Breast epithelium (tissue), 4 donors: ENCODE measurements at regions not wholly inside any gene's neighbourhood (a gene's known extent, or its start where the extent isn't known, plus 50 kb on each side); places are given as distances from the start of the nearest gene placed in this dataset.
"Not testable (repeated sequence)": the region's sequence is repeated elsewhere in the genome, so short reads cannot be mapped to it uniquely, and the experiment has no call there.

Experiments used
- DNase-seq, 2 donors: peaks; one replicate each; pipeline ENCODE4 v3.0.0-alpha.2; 2019; ENCODE audit warnings: low spot score in 2 of 2
- H3K27ac ChIP-seq, 2 donors: fragments of 200-600 bp; sonication (generic) in 1 of 2; one replicate each; pipeline ENCODE4 v1.5.1; 2016 to 2019; ENCODE audit warnings: mild to moderate bottlenecking in 1 of 2
- H3K27me3 ChIP-seq, 2 donors: fragments of 200-600 bp; sonication (generic) in 1 of 2; one replicate each; pipeline versions ENCODE4 v1.5.1 to v1.6.0; 2017 to 2019; ENCODE audit warnings: control low read depth in 1 of 2, mild to moderate bottlenecking in 1 of 2
- H3K36me3 ChIP-seq: fragments of 200-600 bp; one replicate; pipeline ENCODE4 v1.5.1; 2019
- H3K4me1 ChIP-seq, 2 donors: fragments of 200-600 bp; sonication (generic); one replicate each; pipeline ENCODE4 v1.5.1; 2016 to 2019; ENCODE audit warnings: control low read depth in 1 of 2
- H3K4me3 ChIP-seq, 3 donors: fragments of 200-600 bp; sonication (generic); 1 replicate in 2 of 3; 2 replicates in 1 of 3; pipeline ENCODE4 v1.5.1; 2016 to 2019; ENCODE audit warnings: mild to moderate bottlenecking in 3 of 3, moderate library complexity in 2 of 3
- H3K9me3 ChIP-seq, 2 donors: fragments of 200-600 bp; sonication (generic) in 1 of 2; one replicate each; pipeline ENCODE4 v1.5.1; 2016 to 2019; ENCODE audit warnings: control low read depth in 1 of 2
- CTCF ChIP-seq, 3 donors: fragments of 450-650 bp; IDR thresholded peaks; one replicate each; pipeline ENCODE4 v1.5.1; 2016 to 2017; ENCODE audit warnings: antibody characterized with exemption in 3 of 3, mild to moderate bottlenecking in 3 of 3, moderate library complexity in 3 of 3
- POLR2A ChIP-seq: fragments of 450-650 bp; IDR thresholded peaks from one replicate; pipeline ENCODE4 v1.6.1; 2016; ENCODE audit warnings: antibody characterized with exemption, mild to moderate bottlenecking, moderate library complexity
- POLR2AphosphoS5 ChIP-seq, 3 donors: sonication (generic); formaldehyde crosslinking; IDR thresholded peaks; one replicate each; pipeline ENCODE4 v1.6.1; 2017; ENCODE audit warnings: antibody characterized with exemption in 3 of 3
- intact Hi-C: fragments of 100-400 bp; cut with DNase I; formaldehyde crosslinking; loops from one replicate; pipeline ENCODE4 v1.15.1; 2023; ENCODE audit warnings: low total_unique reads

GRCh38 chr5:67807439-67807888 is 408.1 kb upstream of the PIK3R1 start:
- no peak for DNase-seq
- TF ChIP-seq POLR2A (no peak), CTCF (IDR thresholded peaks at IDR 0.05) (no peak), POLR2AphosphoS5 (IDR thresholded peaks at IDR 0.05) (no peak)
- Histone ChIP-seq H3K9me3 (no peaks in the 10 kb centered on the region), H3K27me3 (no peaks in the 10 kb centered on the region), H3K4me3 (no peak overlapping the region), H3K36me3 (no peaks in the 10 kb centered on the region), H3K4me1 (no peaks in the 10 kb centered on the region), H3K27ac (peak overlapping the region in 1 of 2 donors; percentile 1)
- intact Hi-C loops = no loop called here

- Histone ChIP-seq H3K4me3 (no peak overlapping the region), H3K27ac (no peak overlapping the region), H3K9me3 (no peaks in the 10 kb centered on the region), H3K36me3 (no peaks in the 10 kb centered on the region), H3K27me3 (no peaks in the 10 kb centered on the region), H3K4me1 (no peaks in the 10 kb centered on the region)
- intact Hi-C loops = no loop called here
- no peak for TF ChIP-seq POLR2AphosphoS5 (IDR thresholded peaks at IDR 0.05)
- no peak for TF ChIP-seq POLR2A
- TF ChIP-seq CTCF (IDR thresholded peaks at IDR 0.05) = no peak
- DNase-seq = no peak
These were observed 408.7 kb upstream of the PIK3R1 start for GRCh38 chr5:67806654-67807438.

GRCh38 chr5:67805666-67806348 is 409.7 kb upstream of the PIK3R1 start:
- H3K9me3 ChIP-seq = no peaks in the 10 kb centered on the region
- H3K27me3 ChIP-seq = no peaks in the 10 kb centered on the region
- intact Hi-C loops = no loop called here
- TF ChIP-seq POLR2AphosphoS5 (IDR thresholded peaks at IDR 0.05) = no peak
- TF ChIP-seq POLR2A = no peak
- no peak for TF ChIP-seq CTCF (IDR thresholded peaks at IDR 0.05)
- H3K4me3 ChIP-seq = no peak overlapping the region
- no peaks in the 10 kb centered on the region for H3K36me3 ChIP-seq
- no peaks in the 10 kb centered on the region for H3K4me1 ChIP-seq
- DNase-seq = no peak
- no peak overlapping the region for H3K27ac ChIP-seq

GRCh38 chr5:67802766-67803165 is 412.8 kb upstream of the PIK3R1 start:
- no peaks in the 10 kb centered on the region for H3K36me3 ChIP-seq
- intact Hi-C loops = no loop called here
- no peak overlapping the region for H3K27ac ChIP-seq
- DNase-seq = no peak
- TF ChIP-seq CTCF (IDR thresholded peaks at IDR 0.05) (no peak), POLR2AphosphoS5 (IDR thresholded peaks at IDR 0.05) (no peak), POLR2A (no peak)
- no peaks in the 10 kb centered on the region for H3K27me3 ChIP-seq
- H3K9me3 ChIP-seq = no peaks in the 10 kb centered on the region
- no peaks in the 10 kb centered on the region for H3K4me1 ChIP-seq
- H3K4me3 ChIP-seq = no peak overlapping the region

GRCh38 chr5:67799732-67800234 is 415.8 kb upstream of the PIK3R1 start:
- DNase-seq = no peak
- no peak overlapping the region for H3K4me3 ChIP-seq
- TF ChIP-seq POLR2AphosphoS5 (IDR thresholded peaks at IDR 0.05) = peak in 2 of 3 donors; percentile 59 to 97
- TF ChIP-seq CTCF (IDR thresholded peaks at IDR 0.05) = peak in 1 of 3 donors; percentile 16
- no peak for TF ChIP-seq POLR2A

GRCh38 chr5:67798470-67798869 is 417.1 kb upstream of the PIK3R1 start:
- H3K4me3 ChIP-seq, DNase-seq, H3K27ac ChIP-seq, H3K4me1 ChIP-seq, H3K9me3 ChIP-seq, H3K36me3 ChIP-seq, H3K27me3 ChIP-seq: not testable (repeated sequence)
- intact Hi-C loops = loop anchor here (10.0 kb wide), 1 partner anchor 544 kb away; no protein-coding TSS in a partner anchor

More at GRCh38 chr5:67799732-67800234, 415.8 kb upstream of the PIK3R1 start:
- intact Hi-C loops = loop anchor here (10.0 kb wide), 1 partner anchor 545 kb away; no protein-coding TSS in a partner anchor
- H3K4me1 ChIP-seq = no peaks in the 10 kb centered on the region
- no peaks in the 10 kb centered on the region for H3K9me3 ChIP-seq
- H3K36me3 ChIP-seq = no peaks in the 10 kb centered on the region
- H3K27me3 ChIP-seq = no peaks in the 10 kb centered on the region
- H3K27ac ChIP-seq = peak overlapping the region; percentile 10 to 29
